TTC549 (cell line): ENCODE measurements at regions not wholly inside any gene's neighbourhood (a gene's known extent, or its start where the extent isn't known, plus 50 kb on each side); places are given as distances from the start of the nearest gene placed in this dataset.

Source experiments
- FAIRE-seq: peaks from 2 replicates; lab custom pipeline; 2012; peaks lifted over from hg19 to GRCh38; lab: Jason Lieb, UNC

DNA sequence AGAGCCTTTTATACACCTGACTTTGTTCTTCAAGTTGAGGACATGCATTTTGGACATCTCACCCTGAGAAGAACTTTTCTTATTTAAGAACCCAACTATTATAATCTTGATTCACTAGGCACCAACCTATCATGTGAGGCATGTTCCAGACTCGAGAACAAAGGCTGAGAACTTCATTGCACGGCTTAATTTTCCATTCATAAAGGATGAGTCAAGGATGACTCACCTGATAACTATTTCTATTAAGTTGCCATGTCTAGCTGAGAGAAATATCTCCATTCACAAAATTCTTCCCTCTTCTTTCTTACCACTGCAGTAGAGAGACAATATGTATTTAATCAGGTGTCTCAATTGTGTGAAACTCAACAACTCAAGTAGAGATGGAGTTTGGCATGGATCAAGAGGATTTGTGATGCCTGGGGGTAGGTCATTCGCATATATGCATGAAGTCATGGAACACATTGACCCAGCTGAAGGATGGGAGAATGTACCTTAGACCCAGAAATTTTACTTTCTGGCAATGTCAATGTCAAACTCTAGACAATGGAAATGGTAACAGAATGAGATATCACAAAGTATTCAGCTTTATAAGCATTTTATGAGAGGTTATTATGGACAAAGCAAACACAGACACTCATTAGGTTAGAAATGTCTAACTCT lies 173.2 kb upstream of the PRNP start:
- FAIRE-seq, result no peak

DNA sequence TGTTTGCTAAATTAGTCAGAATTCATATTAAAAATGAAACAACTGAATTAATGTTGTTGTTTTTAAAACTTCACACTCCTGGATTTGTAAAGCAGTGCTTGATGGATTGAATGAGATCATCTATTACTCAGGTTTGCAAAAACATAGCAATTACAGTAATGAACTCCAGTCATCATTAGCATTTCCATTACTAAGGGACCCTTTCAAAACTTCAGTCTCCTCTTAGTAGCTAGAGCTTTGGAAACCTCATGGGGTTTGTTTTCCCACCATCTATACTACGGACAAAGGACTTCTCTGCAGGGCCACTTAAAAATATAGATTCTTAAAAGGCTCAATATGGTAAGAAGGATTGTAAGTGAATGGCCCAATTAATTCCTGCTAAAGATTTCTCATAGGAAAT lies 174.5 kb upstream of the PRNP start:
- FAIRE-seq, result no peak

DNA sequence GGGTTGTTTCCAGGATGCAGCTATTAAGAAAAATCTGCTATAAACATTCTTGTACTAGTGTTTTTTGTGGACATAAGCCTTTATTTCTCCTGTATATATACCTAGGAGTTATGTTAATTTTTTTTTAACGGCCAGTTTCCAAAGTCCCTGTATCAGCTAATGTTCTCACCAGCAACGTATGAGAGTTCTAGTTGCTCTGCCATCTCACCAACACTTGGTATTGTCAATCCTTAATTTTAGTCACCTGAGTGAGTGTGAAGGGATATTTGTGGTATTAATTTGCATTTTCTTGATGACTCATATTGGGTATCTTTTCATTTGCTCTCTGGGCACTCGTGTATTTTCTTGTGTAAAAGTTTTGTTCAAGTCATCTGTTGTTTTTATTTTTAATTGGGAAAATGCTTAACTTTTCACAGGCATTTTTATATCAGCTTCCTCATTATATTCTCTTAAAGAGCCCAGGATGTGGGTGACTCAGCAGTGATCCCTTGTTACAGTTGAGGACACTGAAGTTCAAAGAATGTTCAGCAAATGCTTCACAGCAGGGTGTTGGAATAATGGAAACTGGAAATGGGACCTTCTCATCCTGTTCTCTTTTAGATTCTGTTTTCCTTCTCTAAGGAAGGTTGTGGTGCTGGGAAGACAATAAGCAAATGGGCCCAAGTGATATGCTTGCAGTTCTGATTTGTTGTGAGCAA lies 176.3 kb upstream of the PRNP start:
- FAIRE-seq, result no peak

DNA sequence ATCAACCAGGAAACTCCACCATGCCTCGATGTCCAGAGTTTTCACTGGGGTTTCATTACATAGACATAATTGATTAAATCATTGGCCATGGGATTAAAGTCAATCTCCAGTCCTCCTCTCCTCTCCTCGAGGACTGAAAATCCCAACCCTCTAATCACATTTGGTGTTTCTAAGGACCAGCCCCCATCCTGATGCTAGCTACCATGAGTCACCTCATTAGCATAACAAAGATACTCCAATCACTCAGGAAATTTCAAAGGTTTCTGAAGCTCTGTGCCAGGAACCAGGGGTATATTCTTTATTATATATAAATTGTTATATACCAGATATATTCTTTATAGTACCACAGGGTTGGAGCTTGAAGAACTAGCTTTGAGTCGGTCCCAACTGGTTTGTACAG lies 177.5 kb upstream of the PRNP start:
- FAIRE-seq, result no peak

DNA sequence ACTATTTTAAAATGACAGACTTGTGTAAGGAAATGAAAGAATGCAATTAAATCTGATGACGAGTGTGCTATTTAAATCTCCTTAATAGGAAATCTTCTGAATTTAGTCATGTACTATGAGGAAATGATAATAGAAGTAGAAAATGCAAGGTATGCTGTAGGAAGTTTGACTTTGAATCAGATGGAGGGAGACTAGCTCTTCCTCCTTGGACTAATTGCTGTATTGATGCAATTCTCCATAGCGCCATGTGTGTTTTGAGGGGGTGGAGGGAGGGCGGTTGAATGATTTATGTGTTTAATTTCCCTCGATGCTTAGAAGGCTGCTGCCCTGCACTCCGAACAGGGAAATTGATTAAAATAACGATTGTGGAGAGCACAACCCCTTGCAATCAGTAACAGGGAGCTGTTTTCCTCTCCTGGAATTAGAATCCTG lies 179.0 kb upstream of the PRNP start:
- FAIRE-seq, result no peak

DNA sequence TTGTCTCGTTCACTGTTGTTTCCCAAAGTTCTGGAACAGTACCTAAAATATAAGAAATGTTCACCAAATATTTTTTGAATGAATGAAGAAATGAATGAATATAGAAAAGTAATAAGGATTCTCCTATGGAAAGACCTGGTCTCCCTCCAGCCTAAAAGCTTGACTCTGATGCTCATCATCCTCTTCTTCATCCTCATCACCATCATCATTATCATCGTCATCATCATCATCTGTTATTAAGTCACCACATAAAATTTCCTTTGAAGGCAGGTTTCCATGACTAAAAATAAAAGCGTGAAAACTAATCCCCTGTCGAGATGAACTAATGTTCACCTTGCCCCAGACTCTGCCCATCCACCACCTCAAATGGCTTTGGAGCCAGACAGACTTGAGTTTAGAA lies 181.4 kb upstream of the PRNP start:
- no peak for FAIRE-seq

DNA sequence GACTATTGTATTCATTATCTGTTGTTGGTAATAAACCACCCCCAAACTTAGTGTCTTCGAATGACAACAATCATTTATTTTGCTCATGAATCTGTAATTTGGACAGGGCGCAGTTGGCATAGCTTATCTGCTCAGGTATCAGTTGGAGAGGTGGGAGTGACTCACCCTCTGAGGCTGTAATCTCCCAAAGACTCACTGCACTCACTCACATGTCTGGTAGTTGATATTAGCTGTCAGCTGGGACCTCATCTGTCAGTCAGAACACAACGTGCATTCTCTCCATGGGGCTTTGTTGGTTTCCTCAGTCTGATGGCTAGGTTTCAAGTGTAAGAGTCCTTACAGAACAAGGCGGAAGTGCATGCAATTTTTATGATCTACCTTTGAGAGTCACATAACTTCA lies 183.5 kb upstream of the PRNP start:
- no peak for FAIRE-seq

DNA sequence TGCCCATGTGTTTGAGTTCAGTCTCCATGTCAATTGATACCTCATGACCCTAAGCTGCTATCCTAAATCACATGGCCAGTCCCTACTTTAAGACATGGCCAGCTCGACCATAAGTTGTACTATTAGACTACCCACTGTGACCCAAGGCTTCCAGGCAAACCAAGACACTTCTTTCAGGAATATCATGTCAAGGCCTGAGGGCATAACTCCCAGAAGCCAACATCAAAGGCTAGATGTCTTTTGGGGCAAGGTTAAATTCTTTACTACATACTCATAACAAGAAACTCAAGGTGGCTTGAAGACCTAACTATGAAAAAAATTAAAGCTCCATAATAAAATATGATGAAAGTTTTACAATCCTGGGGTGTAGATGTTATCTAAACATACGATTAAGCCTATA lies 192.9 kb upstream of the PRNP start:
- no peak for FAIRE-seq

DNA sequence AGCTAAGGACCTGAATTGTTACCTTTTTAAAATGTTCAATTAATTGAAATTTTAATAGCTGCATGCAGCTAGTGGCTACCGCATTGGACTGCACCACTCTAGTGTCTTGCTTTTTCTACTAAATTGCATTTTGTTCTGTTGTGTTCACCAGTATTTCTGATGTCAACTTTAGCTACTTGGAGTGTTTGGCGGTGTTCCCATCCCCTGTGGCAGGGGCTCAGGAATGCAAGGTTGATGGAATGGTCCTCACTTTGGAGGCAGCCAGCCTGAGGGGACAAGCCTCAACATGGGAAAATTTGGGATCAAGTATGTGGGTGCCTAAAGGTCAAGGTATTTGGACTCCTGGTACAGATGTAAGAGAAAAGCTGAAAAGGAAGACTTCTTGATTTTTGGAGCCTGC lies 194.6 kb upstream of the PRNP start:
- FAIRE-seq, result no peak

DNA sequence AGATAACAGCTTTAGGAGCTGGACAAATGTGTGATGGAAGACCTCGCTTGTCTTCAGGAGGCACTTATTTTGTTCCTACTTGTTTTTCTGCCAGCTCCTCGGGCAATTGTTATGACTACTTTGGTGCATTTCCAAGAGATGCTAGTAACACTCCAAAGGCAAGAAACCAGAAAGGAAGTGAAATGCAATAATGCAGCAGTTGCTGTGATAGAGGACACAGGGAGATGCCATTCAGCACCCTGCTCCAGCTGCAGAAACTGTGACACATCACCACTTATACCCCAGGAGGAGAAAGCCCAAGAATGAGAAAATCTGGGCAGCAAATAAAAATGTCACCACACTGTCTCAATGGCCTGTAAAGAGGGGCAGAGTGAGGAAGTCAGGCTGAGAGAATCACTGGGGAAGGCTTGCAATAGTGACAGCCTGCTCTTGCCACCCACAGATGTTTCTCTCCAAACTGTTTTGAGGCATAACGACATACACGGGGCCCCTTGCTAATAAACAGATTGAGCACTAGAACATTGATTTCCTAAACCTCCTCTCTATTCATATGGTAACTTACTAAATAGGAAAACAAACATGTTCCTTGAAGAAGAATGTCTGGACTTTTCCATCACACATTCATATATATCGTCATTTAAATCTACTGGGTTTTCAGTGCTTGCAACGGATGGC lies 195.5 kb upstream of the PRNP start:
- no peak for FAIRE-seq

DNA sequence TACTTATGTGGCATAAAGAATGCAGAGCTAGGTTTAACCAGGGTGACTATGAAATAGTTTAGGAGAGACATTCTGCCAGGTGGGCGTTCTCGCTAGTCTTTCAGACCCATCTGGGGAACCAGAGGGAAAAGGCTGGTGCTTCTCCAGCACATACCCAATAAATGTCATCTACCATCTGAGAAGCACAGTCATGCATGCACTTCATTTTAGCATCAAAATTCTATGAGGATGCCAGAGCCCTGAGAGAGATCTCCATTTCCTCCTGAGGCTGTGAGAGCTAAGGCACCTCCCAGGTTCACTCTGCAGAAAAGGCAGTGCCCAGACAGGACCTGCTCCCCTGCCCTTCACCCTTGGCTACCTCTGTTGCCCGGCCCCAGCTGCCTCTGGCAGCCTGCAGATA lies 196.2 kb upstream of the PRNP start:
- FAIRE-seq, result no peak

DNA sequence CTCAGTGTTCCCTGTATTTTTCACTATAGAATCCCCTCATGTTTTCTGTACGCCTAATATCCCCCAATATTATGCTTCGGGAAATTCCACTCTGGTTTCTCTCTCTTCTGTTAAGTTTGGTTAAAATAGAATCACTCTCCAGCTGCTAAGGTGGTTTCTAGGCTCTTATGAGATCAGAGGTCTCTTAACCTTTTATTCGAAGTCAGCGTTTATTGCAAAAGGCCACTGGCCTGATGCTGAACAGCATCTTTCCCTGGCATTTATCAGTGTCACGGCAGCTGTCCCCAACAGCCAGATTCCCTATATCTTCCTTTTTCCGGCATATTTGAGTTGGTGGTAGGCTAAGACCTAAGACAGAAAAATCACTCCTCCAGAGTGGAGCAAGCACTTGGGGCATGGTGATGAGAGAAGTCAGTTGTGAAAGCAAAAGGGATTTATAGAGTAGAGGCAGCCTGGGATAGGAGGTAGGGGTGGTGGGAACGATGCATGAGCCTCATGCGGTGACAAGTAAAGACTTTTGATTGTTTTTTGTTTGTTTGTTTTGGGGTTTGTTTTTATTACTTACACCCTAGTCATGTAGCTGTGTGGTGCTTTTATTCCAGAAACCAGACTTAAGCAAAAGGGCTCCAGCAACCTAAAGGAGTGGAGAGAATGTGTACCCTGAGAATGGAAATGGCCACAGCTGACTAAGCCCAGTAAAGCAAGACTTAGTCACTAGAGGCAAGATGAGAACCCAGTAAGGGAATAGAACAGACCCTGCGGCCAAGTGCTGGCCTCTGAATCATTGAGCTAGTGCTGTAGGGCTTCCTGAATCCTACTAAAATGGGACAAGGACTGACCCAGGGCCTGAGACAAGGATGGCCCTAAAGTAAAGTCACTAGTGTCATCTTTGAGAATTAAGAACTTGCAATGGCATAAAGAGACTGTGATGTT lies 197.6 kb upstream of the PRNP start:
- no peak for FAIRE-seq

DNA sequence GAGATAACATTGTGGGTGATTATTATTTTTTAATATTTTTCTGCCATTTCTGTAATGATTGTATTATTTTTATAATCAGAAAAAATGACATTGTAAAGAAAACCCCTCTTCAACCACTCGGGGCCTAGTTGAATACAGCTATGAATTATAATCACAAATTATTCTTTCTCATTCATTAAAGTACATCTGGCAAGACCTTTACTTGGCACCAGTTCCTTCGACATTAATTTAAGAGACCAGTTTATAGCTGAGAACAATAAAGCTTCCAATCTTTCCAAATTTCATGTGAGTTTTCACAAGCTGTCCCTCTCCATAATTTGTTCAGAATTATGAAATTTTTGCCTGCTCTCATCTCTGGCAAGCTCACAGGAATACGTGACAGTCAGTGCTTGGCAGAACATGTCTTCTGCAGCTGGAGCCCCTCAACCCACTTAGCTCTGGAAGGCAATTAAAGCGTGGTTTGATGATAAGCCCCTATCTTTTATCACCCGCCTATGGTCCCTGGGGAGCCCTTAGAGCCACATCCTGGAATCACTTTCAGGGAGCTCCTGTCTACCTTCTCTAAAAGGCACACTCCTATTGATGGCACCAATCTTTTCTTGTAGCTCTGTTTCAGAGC lies 201.8 kb upstream of the PRNP start:
- FAIRE-seq, result no peak

DNA sequence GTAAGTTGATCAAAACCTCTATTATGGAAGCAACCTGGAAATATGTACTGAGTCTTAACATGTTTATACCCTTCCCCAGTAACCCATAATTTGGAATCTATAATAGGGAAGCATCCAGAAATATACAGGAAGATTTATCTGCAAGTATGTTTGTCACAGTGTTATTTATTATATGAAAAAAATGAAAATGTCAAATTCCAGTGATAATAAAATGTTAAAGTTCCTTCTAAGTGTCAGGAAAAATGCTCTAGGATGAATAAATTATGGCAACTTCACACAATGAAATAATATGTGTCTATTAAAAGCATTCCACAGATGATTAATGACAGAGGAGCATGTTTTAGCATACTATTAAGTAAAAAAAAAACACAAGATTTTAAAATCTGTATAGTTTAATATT lies 202.3 kb upstream of the PRNP start:
- FAIRE-seq, result no peak

DNA sequence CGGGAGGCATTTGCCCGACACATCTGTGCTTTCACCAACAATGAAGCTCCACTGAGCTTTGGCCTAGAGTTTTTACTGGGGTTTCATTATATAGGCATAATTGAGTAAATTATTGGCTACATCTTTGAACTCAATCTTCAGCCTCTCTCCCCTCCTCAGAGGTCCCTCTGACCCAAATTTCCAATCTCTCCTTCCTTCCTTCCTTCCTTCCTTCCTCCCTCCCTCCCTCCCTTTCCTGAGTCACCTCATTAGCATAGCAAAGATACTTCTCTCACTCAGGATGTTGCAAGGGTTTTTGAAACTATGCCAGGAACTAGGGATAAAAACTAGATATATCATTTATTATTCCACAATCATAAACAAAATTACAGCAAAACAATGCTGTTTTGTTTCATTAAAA lies 202.8 kb upstream of the PRNP start:
- FAIRE-seq, result no peak

DNA sequence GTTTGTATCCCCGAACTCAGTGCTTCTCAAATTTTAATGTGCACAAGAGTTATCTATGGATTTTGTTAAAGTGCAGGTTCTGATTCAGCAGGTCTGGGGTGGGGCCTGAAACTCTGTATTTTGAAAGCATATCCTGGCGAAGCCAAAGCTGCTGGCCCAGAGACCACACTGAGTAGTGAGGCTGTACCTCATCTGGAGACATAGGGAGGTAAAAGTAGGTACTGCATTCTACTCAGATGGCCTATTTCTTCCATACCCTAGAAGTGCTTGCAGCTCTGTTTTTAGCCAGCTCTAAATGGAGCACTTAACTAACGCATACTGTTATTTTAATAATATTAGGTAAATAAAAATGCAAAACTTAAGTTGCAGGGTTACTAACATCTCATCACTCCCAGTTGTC lies 206.2 kb upstream of the PRNP start:
- FAIRE-seq, result no peak

DNA sequence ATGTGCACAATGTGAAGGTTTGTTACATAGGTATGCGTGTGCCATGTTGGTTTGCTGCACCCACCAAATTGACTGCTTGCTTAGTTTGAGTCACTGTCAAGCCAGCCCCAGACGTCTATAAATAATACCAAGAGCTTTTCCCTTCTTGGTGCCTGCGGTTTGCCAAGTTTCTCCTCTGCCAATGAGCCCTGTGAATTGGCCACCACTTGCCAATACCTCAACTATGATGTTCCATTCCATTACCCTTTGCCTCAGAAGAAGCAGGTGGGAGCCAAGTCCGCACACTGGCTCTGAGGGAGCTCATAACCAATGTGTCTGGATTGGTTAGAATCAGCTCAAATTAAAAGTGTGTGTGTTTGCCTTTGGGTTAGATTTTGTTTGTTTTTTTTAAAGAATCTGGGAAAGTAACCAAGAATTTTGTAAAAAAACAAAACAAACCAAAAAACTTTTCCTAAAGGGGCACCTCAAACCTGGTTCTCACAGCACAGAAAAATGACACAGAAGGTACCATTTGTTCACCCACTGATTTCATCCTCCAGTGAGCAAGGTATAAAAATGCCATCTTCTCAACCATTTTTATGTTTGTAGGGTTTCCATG lies 209.3 kb upstream of the PRNP start:
- no peak for FAIRE-seq

DNA sequence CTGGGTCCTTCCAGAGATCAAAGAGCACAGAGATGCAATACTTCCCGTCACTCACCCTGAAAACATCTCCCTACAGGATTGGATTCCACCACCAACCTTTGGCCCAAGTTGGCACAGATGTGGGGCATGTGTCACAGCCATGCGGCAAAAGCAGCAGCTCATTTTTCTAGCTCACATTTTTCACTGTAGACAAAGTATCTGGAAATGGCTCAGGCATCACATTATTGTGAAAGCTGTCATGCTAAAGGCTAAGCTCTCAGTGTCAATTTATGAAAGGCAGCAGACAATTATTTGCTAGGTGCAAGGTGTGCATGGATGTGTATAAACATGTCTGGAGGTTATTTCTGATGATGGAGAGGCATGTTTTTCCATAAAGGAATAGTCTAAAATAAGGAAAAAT lies 213.3 kb upstream of the PRNP start:
- no peak for FAIRE-seq

DNA sequence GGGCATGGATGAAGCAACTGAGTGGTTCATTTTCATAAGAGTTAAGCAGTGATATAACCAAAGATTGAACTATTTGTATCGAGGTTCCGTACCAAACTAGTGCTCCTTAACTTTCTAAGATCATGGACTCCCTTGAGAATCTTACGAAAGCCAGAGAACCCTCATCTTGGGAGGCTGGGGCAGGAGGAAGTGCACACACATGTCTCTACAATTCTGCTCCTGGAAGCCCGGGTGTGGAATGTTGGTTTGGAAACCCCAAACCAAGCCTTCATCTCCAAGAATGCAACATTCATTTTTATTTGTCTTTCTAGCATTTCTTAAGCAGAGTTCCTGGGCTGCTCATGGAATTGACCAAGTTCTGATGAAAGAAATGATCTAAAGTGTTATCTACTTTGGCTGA lies 215.0 kb upstream of the PRNP start:
- no peak for FAIRE-seq

DNA sequence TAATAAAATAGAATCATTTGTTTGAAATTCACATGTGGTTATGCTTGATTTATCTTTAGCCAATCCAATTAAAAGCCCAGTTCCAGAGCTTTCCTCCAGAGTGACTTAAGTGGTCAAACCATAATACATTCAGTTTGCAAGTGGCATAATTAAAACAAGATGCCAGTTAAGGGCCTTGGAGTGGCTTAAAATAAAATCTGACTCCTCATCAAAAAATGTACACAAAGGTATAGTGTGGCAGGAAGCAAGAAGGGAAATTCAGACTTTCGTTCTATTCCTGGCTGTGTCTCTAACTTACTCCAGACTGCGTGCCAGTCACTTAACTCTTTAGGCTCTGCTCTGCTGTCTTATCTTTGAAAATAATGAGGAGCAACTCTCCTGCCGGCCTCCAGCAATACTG lies 215.9 kb upstream of the PRNP start:
- no peak for FAIRE-seq

DNA sequence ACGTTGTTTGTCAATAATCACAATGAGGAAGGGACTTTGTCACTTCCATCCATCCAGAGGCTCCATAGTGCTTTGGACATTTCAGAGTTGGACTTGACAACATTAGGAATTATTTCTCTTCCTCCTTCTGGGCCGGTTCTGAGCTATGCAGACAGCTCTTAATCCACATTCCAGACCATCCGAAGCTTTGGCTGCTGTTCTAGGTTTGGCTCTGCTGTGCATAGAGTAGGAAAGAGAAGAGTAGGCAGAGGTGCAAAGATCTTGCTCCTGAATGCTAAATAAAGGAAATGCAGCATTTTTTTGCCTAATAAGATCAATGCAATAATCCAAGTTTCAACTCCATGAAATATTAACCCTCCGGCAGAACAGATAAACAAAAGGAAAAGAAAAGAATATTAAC lies 216.3 kb upstream of the PRNP start:
- FAIRE-seq, result no peak

DNA sequence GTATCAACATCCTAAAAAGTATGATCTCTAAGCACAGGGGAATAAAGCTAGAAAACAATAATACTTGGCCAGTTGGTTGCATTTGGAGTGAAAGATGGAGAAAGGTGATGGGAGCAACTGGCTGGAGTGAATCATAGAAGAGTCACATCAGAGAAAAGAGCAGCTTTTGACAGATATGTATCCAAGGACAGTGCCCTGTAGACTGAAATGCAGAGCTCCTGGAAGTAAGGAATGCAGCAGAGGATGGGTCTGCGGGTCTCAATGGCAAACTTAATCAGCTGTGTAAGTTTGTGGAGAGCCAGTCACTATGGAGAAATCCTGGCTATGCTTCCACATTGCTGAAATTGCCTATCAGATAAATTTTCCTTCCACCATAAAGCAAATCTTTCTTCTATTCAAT lies 218.1 kb upstream of the PRNP start:
- FAIRE-seq, result no peak
